ENCODE measurements at regions not wholly inside any gene's neighbourhood (a gene's known extent, or its start where the extent isn't known, plus 50 kb on each side); places are given as distances from the start of the nearest gene placed in this dataset.

- TF ChIP-seq CTCF (IDR thresholded peaks at IDR 0.05) = no peak
- no peak for TF ChIP-seq POLR2A (IDR thresholded peaks at IDR 0.05)
- TF ChIP-seq POLR2AphosphoS5 (IDR thresholded peaks at IDR 0.05) = no peak
- TF ChIP-seq EP300 (IDR thresholded peaks at IDR 0.05) = no peak
Measured at GRCh38 chr16:63530208-63530607, 1494.0 kb upstream of the CDH8 start.
